SK-N-MC (cell line): ENCODE measurements at regions not wholly inside any gene's neighbourhood (a gene's known extent, or its start where the extent isn't known, plus 50 kb on each side); places are given as distances from the start of the nearest gene placed in this dataset.

Experiments
- EZH2 ChIP-seq: fragments of 200-600 bp; sonication (generic); IDR thresholded peaks from one replicate; pipeline ENCODE4 v1.6.1; 2017; ENCODE audit warnings: antibody characterized with exemption
- POLR2AphosphoS5 ChIP-seq: IDR thresholded peaks from 2 replicates; pipeline ENCODE4 v1.6.1; 2012; ENCODE audit warnings: mild to moderate bottlenecking, low read depth, low read length, borderline replicate concordance

DNA sequence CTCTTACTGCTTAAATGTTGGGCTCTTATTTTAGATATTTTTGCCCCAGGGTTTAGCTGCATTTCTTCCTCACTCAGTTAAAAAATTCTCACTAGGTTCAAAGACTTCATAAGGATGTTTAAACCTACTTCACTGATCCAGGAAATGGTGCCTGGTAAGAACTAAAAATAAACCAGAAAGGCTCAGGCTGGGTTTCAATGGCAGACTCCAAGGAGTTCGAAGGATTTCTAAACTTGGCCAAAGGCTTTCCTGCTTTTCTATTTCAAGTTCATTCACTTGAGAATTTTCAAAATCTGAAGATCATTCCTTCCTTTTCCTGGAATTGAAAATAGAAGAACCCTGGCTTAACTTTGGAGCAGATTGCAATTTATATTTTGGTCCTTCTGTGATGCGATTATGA is 193.0 kb upstream of the MAP1B start:
- no peak for TF ChIP-seq EZH2
- TF ChIP-seq POLR2AphosphoS5, result no peak
